Lower leg skin (tissue), 3 donors: ENCODE measurements at regions not wholly inside any gene's neighbourhood (a gene's known extent, or its start where the extent isn't known, plus 50 kb on each side); places are given as distances from the start of the nearest gene placed in this dataset.

ENCODE experiments used
- POLR2A ChIP-seq, 2 donors: fragments of 450-650 bp; IDR thresholded peaks; one replicate each; pipeline ENCODE4 v1.6.1; 2016 to 2017; ENCODE audit warnings: antibody characterized with exemption in 2 of 2, mild to moderate bottlenecking in 1 of 2, moderate library complexity in 1 of 2
- TF ChIP-seq, protein P1 (sequence below), 3 donors: fragments of 450-650 bp; IDR thresholded peaks; one replicate each; pipeline ENCODE4 v1.5.1; 2016; ENCODE audit warnings: antibody characterized with exemption in 3 of 3, mild to moderate bottlenecking in 3 of 3, moderate library complexity in 2 of 3

DNA sequence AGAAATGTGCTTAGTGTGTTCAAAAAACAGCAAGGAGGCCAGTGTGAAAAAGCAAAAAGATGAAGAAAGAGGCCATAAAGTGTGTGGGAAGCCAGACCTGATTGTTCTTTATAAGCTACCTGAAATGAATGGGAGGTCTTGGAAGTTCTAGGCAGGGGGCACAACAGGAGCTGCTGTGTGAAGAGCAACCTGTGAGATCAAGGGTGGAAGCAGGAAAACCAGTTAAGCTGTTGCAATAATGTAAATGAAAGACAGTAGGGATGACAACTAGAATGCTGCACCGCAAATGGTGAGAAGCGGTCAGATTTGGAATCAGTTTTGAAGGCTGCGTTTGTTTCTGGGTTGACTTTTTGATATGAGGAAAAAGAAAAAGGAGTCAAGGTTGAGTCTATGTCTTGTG is 123.5 kb downstream of the TMEM144 start:
- TF ChIP-seq, protein P1, sequence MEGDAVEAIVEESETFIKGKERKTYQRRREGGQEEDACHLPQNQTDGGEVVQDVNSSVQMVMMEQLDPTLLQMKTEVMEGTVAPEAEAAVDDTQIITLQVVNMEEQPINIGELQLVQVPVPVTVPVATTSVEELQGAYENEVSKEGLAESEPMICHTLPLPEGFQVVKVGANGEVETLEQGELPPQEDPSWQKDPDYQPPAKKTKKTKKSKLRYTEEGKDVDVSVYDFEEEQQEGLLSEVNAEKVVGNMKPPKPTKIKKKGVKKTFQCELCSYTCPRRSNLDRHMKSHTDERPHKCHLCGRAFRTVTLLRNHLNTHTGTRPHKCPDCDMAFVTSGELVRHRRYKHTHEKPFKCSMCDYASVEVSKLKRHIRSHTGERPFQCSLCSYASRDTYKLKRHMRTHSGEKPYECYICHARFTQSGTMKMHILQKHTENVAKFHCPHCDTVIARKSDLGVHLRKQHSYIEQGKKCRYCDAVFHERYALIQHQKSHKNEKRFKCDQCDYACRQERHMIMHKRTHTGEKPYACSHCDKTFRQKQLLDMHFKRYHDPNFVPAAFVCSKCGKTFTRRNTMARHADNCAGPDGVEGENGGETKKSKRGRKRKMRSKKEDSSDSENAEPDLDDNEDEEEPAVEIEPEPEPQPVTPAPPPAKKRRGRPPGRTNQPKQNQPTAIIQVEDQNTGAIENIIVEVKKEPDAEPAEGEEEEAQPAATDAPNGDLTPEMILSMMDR (IDR thresholded peaks at IDR 0.05) = no peak
- no peak for TF ChIP-seq POLR2A (IDR thresholded peaks at IDR 0.05)
